ENCODE measurements at regions not wholly inside any gene's neighbourhood (a gene's known extent, or its start where the extent isn't known, plus 50 kb on each side); places are given as distances from the start of the nearest gene placed in this dataset.

DNA sequence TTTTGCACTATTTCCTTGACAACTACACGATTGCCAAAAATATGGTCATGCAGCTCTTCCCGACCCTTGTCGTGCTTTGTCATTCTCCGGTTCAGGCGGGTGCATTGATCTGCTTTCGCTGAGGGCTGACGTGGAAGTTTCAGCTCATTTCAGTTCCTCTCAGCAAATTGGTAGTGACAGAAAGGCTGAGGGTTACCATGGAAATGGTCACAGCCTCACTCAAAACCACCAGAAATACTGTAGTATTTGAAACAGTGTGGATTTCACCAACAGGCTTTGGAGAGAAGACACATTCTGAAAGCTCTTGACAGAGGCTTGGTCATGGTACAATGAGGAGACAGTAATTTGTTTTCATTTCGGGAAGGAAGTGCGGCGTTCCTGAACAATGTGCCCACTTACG lies 99.7 kb upstream of the EXOC2 start (continued):
- TF ChIP-seq TEAD1 (CRISPR knock-in tag; IDR thresholded peaks at IDR 0.05) (no peak), ATF1 (CRISPR knock-in tag; IDR thresholded peaks at IDR 0.05) (no peak), ZNF416 (CRISPR knock-in tag; IDR thresholded peaks at IDR 0.05) (no peak), ZNF263 (CRISPR knock-in tag; IDR thresholded peaks at IDR 0.05; ENCODE audit: low read depth) (no peak), HMGA2 (CRISPR knock-in tag; IDR thresholded peaks at IDR 0.05) (no peak), ESRRA (CRISPR knock-in tag; IDR thresholded peaks at IDR 0.05; ENCODE audit: borderline replicate concordance) (no peak), ETV6 (CRISPR knock-in tag; IDR thresholded peaks at IDR 0.05) (no peak), RELA (CRISPR knock-in tag; IDR thresholded peaks at IDR 0.05; ENCODE audit: borderline replicate concordance) (no peak), CBFB (CRISPR knock-in tag; IDR thresholded peaks at IDR 0.05; ENCODE audit: low read depth) (no peak), SOX15 (CRISPR knock-in tag; IDR thresholded peaks at IDR 0.05) (no peak)
- TF ChIP-seq, protein P1, sequence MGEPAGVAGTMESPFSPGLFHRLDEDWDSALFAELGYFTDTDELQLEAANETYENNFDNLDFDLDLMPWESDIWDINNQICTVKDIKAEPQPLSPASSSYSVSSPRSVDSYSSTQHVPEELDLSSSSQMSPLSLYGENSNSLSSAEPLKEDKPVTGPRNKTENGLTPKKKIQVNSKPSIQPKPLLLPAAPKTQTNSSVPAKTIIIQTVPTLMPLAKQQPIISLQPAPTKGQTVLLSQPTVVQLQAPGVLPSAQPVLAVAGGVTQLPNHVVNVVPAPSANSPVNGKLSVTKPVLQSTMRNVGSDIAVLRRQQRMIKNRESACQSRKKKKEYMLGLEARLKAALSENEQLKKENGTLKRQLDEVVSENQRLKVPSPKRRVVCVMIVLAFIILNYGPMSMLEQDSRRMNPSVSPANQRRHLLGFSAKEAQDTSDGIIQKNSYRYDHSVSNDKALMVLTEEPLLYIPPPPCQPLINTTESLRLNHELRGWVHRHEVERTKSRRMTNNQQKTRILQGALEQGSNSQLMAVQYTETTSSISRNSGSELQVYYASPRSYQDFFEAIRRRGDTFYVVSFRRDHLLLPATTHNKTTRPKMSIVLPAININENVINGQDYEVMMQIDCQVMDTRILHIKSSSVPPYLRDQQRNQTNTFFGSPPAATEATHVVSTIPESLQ (CRISPR knock-in tag; IDR thresholded peaks at IDR 0.05), result no peak
- TF ChIP-seq, protein P2, sequence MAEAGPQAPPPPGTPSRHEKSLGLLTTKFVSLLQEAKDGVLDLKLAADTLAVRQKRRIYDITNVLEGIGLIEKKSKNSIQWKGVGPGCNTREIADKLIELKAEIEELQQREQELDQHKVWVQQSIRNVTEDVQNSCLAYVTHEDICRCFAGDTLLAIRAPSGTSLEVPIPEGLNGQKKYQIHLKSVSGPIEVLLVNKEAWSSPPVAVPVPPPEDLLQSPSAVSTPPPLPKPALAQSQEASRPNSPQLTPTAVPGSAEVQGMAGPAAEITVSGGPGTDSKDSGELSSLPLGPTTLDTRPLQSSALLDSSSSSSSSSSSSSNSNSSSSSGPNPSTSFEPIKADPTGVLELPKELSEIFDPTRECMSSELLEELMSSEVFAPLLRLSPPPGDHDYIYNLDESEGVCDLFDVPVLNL (CRISPR knock-in tag; IDR thresholded peaks at IDR 0.05; ENCODE audit: borderline replicate concordance, low read depth), result no peak
- TF ChIP-seq, protein P3, sequence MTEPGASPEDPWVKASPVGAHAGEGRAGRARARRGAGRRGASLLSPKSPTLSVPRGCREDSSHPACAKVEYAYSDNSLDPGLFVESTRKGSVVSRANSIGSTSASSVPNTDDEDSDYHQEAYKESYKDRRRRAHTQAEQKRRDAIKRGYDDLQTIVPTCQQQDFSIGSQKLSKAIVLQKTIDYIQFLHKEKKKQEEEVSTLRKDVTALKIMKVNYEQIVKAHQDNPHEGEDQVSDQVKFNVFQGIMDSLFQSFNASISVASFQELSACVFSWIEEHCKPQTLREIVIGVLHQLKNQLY (CRISPR knock-in tag; IDR thresholded peaks at IDR 0.05), result no peak
- TF ChIP-seq, protein P4, sequence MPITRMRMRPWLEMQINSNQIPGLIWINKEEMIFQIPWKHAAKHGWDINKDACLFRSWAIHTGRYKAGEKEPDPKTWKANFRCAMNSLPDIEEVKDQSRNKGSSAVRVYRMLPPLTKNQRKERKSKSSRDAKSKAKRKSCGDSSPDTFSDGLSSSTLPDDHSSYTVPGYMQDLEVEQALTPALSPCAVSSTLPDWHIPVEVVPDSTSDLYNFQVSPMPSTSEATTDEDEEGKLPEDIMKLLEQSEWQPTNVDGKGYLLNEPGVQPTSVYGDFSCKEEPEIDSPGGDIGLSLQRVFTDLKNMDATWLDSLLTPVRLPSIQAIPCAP (CRISPR knock-in tag; IDR thresholded peaks at IDR 0.05), result no peak

DNA sequence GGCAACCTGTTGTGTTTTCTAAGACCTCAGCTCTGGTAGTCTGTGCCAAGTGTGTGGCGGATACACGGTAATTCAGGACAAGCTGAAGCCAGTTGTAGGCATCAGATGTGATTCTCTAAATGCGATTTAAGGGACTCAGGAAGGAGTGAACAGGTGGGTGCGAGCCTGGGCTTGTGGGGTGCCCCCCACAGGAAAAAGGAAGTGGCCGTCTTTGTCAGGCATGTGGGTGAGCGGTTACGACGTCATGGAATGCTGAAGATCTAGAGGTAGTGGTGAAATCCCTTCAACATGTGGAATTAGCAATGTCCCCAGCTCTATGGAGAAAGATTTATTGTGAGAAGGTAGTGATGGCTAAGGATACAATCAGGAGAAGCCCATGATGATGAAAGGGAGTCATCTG lies 95.1 kb upstream of the EXOC2 start:
- CTCF ChIA-PET, result interaction anchor here (0.9 kb wide), 1 partner anchor 66 kb away, joined by 4 read pairs; no protein-coding TSS in a partner anchor
- TF ChIP-seq RORB (CRISPR knock-in tag; IDR thresholded peaks at IDR 0.05), result no peak
- no peak for TF ChIP-seq ZNF232 (CRISPR knock-in tag; IDR thresholded peaks at IDR 0.05)
- TF ChIP-seq, protein P5, sequence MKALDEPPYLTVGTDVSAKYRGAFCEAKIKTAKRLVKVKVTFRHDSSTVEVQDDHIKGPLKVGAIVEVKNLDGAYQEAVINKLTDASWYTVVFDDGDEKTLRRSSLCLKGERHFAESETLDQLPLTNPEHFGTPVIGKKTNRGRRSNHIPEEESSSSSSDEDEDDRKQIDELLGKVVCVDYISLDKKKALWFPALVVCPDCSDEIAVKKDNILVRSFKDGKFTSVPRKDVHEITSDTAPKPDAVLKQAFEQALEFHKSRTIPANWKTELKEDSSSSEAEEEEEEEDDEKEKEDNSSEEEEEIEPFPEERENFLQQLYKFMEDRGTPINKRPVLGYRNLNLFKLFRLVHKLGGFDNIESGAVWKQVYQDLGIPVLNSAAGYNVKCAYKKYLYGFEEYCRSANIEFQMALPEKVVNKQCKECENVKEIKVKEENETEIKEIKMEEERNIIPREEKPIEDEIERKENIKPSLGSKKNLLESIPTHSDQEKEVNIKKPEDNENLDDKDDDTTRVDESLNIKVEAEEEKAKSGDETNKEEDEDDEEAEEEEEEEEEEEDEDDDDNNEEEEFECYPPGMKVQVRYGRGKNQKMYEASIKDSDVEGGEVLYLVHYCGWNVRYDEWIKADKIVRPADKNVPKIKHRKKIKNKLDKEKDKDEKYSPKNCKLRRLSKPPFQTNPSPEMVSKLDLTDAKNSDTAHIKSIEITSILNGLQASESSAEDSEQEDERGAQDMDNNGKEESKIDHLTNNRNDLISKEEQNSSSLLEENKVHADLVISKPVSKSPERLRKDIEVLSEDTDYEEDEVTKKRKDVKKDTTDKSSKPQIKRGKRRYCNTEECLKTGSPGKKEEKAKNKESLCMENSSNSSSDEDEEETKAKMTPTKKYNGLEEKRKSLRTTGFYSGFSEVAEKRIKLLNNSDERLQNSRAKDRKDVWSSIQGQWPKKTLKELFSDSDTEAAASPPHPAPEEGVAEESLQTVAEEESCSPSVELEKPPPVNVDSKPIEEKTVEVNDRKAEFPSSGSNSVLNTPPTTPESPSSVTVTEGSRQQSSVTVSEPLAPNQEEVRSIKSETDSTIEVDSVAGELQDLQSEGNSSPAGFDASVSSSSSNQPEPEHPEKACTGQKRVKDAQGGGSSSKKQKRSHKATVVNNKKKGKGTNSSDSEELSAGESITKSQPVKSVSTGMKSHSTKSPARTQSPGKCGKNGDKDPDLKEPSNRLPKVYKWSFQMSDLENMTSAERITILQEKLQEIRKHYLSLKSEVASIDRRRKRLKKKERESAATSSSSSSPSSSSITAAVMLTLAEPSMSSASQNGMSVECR (CRISPR knock-in tag; IDR thresholded peaks at IDR 0.05; ENCODE audit: borderline replicate concordance), result no peak
- TF ChIP-seq, protein P6, sequence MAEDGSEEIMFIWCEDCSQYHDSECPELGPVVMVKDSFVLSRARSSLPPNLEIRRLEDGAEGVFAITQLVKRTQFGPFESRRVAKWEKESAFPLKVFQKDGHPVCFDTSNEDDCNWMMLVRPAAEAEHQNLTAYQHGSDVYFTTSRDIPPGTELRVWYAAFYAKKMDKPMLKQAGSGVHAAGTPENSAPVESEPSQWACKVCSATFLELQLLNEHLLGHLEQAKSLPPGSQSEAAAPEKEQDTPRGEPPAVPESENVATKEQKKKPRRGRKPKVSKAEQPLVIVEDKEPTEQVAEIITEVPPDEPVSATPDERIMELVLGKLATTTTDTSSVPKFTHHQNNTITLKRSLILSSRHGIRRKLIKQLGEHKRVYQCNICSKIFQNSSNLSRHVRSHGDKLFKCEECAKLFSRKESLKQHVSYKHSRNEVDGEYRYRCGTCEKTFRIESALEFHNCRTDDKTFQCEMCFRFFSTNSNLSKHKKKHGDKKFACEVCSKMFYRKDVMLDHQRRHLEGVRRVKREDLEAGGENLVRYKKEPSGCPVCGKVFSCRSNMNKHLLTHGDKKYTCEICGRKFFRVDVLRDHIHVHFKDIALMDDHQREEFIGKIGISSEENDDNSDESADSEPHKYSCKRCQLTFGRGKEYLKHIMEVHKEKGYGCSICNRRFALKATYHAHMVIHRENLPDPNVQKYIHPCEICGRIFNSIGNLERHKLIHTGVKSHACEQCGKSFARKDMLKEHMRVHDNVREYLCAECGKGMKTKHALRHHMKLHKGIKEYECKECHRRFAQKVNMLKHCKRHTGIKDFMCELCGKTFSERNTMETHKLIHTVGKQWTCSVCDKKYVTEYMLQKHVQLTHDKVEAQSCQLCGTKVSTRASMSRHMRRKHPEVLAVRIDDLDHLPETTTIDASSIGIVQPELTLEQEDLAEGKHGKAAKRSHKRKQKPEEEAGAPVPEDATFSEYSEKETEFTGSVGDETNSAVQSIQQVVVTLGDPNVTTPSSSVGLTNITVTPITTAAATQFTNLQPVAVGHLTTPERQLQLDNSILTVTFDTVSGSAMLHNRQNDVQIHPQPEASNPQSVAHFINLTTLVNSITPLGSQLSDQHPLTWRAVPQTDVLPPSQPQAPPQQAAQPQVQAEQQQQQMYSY (CRISPR knock-in tag; IDR thresholded peaks at IDR 0.05), result no peak
- no peak for TF ChIP-seq SMAD4 (CRISPR knock-in tag; IDR thresholded peaks at IDR 0.05)
- no peak for TF ChIP-seq NFE2L1 (CRISPR knock-in tag; IDR thresholded peaks at IDR 0.05)
- TF ChIP-seq SOX15 (CRISPR knock-in tag; IDR thresholded peaks at IDR 0.05), result no peak
- TF ChIP-seq ZNF121 (CRISPR knock-in tag; IDR thresholded peaks at IDR 0.05), result no peak
- no peak for TF ChIP-seq JAZF1 (CRISPR knock-in tag; IDR thresholded peaks at IDR 0.05)
- TF ChIP-seq ZNF263 (CRISPR knock-in tag; IDR thresholded peaks at IDR 0.05; ENCODE audit: low read depth), result no peak
- TF ChIP-seq, protein P7, sequence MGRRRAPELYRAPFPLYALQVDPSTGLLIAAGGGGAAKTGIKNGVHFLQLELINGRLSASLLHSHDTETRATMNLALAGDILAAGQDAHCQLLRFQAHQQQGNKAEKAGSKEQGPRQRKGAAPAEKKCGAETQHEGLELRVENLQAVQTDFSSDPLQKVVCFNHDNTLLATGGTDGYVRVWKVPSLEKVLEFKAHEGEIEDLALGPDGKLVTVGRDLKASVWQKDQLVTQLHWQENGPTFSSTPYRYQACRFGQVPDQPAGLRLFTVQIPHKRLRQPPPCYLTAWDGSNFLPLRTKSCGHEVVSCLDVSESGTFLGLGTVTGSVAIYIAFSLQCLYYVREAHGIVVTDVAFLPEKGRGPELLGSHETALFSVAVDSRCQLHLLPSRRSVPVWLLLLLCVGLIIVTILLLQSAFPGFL (CRISPR knock-in tag; IDR thresholded peaks at IDR 0.05; ENCODE audit: borderline replicate concordance), result no peak

More for the DNA sequence above, 95.1 kb upstream of the EXOC2 start:
- Mint-ChIP-seq H3K9me3 (peaks cover 13% of the 10 kb centered on the region; the same call in 1 of the 2 replicates), H3K4me1 (peaks cover 5% of the 10 kb centered on the region), H3K4me3 (no peak overlapping the region), H3K27ac (no peak overlapping the region; the same call in 1 of the 2 replicates), H3K36me3 (0 out of 2 replicates have a peak, but pooled peaks cover 3% of the 10 kb centered on the region), H3K27me3 (ENCODE audit: low read depth) (no peaks in the 10 kb centered on the region)
- ATAC-seq (no peak), DNase-seq (ENCODE audit: low spot score) (no peak)
- POLR2A ChIA-PET, result no interaction called here
